ENCODE measurements at regions not wholly inside any gene's neighbourhood (a gene's known extent, or its start where the extent isn't known, plus 50 kb on each side); places are given as distances from the start of the nearest gene placed in this dataset.
A peak's percentile ranks its signal among the peaks of the same experiment; 100 is the strongest.

DNA sequence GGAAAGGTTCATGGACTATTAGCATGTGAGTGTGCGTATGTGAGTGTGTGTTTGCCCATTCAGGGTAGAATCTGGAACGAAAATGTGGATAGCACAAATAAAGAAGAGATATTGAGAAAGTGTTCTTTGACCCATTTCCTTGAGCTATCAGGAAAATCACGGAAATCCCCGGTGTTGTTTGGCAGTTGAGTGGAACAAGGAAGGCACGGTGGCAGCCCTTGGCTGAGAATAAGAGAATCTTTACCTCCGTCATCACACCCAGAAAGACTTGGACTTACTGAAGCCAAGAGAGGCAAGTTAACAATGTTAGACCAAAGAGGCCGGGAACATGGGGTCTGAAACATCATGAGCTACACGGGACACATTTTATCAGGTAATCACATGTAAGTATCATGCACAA, 588.9 kb upstream of the BTBD3 start:
- Histone ChIP-seq H3K9ac (ENCODE audit: low read depth, low read length) (no peak overlapping the region), H3K9me3 (ENCODE audit: control insufficient read depth, insufficient read depth, low read length) (no peaks in the 10 kb centered on the region), H3K4me1 (ENCODE audit: control insufficient read depth, insufficient read depth, low read length) (no peaks in the 10 kb centered on the region), H3K36me3 (ENCODE audit: control insufficient read depth, insufficient read depth, low read length) (no peaks in the 10 kb centered on the region), H3K27me3 (ENCODE audit: control insufficient read depth, insufficient read depth, low read length) (no peaks in the 10 kb centered on the region), H3K27ac (ENCODE audit: low read depth, low read length) (no peak overlapping the region), H3K4me3 (ENCODE audit: low read depth, low read length) (no peak overlapping the region)

DNA sequence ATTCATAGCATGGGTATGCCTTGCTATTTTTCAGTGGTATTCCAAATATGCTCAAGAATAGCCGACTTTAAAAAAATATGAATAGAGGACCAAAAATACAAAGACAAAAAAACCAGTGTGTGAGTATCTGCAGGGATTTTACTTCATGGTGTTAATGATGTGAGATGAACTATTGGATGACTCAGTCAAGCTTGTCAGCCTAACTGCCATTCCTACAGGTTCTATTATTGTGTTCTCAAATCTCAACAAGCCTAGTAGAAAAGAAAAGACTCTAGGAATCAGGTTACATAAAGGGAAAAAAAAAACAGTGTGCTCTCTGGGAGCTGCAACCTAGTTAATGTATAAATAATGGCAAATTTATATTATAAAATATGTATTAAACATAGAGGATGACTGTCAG, 588.4 kb upstream of the BTBD3 start:
- peaks cover 1% of the 10 kb centered on the region; the same call in 1 of the 2 replicates for H3K4me1 ChIP-seq (ENCODE audit: control insufficient read depth, insufficient read depth, low read length)
- H3K9ac ChIP-seq (ENCODE audit: low read depth, low read length) = no peak overlapping the region
- H3K27me3 ChIP-seq (ENCODE audit: control insufficient read depth, insufficient read depth, low read length) = no peaks in the 10 kb centered on the region
- no peaks in the 10 kb centered on the region for H3K9me3 ChIP-seq (ENCODE audit: control insufficient read depth, insufficient read depth, low read length)
- no peaks in the 10 kb centered on the region for H3K36me3 ChIP-seq (ENCODE audit: control insufficient read depth, insufficient read depth, low read length)
- no peak overlapping the region for H3K4me3 ChIP-seq (ENCODE audit: low read depth, low read length)
- no peak overlapping the region for H3K27ac ChIP-seq (ENCODE audit: low read depth, low read length)

DNA sequence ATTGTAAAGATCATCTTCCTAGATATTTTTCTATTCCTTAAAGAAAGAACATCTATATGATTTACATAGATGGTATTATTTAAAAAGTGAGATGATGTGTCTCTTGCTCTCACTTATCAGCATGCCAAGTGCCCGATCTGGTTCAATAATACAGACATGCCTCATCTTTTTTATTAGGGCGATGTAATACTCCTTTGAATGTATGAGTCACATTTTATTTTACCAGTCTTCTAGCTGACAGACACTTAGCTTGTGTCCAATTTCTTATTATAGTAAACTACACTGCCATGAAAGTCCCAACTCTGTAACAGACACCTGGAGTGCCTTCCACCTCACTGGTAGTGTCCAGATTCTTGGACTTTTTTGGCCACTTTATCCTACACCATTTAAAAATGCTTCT, 586.6 kb upstream of the BTBD3 start:
- Histone ChIP-seq H3K27ac (ENCODE audit: low read depth, low read length) (no peak overlapping the region), H3K9ac (ENCODE audit: low read depth, low read length) (no peak overlapping the region), H3K27me3 (ENCODE audit: control insufficient read depth, insufficient read depth, low read length) (no peaks in the 10 kb centered on the region), H3K9me3 (ENCODE audit: control insufficient read depth, insufficient read depth, low read length) (no peaks in the 10 kb centered on the region), H3K4me1 (ENCODE audit: control insufficient read depth, insufficient read depth, low read length) (peaks cover 10% of the 10 kb centered on the region), H3K36me3 (ENCODE audit: control insufficient read depth, insufficient read depth, low read length) (no peaks in the 10 kb centered on the region), H3K4me3 (ENCODE audit: low read depth, low read length) (no peak overlapping the region)

DNA sequence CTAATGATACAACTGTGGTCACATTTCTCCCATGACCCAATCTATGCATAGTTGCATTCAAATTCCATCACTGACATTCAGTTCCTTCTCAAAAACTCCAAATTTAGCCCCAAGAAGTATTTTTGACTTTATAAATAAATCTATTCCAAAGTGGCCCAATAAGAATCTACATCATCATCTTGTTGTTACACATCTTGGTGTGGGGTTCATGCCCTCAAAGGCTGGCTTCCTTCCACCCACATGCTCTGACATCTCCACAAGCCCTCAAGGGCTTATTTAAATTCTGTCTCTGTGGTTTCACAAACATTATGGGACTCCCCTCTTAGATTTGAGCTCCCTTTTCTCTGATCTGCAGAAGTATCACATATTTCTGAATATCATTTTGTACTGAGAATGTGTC, 585.3 kb upstream of the BTBD3 start:
- Histone ChIP-seq H3K27me3 (ENCODE audit: control insufficient read depth, insufficient read depth, low read length) (no peaks in the 10 kb centered on the region), H3K9me3 (ENCODE audit: control insufficient read depth, insufficient read depth, low read length) (no peaks in the 10 kb centered on the region), H3K4me3 (ENCODE audit: low read depth, low read length) (no peak overlapping the region), H3K27ac (ENCODE audit: low read depth, low read length) (no peak overlapping the region), H3K36me3 (ENCODE audit: control insufficient read depth, insufficient read depth, low read length) (no peaks in the 10 kb centered on the region), H3K4me1 (ENCODE audit: control insufficient read depth, insufficient read depth, low read length) (peaks cover 14% of the 10 kb centered on the region), H3K9ac (ENCODE audit: low read depth, low read length) (no peak overlapping the region)

DNA sequence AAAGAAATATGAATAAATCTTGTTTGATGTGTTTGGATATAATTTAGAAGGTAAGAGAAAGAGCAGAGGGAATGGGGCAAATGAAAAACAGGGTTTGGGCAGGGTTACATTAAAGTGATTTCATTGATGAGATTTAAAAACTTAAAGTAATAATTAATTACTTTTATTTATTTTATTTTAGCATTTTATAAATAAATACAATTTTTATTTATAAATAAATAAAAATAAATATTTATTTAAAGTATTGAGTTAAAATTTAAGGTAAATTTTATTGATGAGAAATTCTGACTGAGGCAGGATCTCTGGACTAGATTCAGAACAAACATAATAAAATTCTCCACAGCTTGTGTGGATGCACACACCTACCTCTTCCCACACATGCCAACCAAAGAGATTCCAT, 584.1 kb upstream of the BTBD3 start:
- no peak overlapping the region for H3K9ac ChIP-seq (ENCODE audit: low read depth, low read length)
- peaks cover 14% of the 10 kb centered on the region for H3K4me1 ChIP-seq (ENCODE audit: control insufficient read depth, insufficient read depth, low read length)
- H3K27me3 ChIP-seq (ENCODE audit: control insufficient read depth, insufficient read depth, low read length) = no peaks in the 10 kb centered on the region
- H3K27ac ChIP-seq (ENCODE audit: low read depth, low read length) = no peak overlapping the region
- H3K4me3 ChIP-seq (ENCODE audit: low read depth, low read length) = no peak overlapping the region
- no peaks in the 10 kb centered on the region for H3K36me3 ChIP-seq (ENCODE audit: control insufficient read depth, insufficient read depth, low read length)
- no peaks in the 10 kb centered on the region for H3K9me3 ChIP-seq (ENCODE audit: control insufficient read depth, insufficient read depth, low read length)

DNA sequence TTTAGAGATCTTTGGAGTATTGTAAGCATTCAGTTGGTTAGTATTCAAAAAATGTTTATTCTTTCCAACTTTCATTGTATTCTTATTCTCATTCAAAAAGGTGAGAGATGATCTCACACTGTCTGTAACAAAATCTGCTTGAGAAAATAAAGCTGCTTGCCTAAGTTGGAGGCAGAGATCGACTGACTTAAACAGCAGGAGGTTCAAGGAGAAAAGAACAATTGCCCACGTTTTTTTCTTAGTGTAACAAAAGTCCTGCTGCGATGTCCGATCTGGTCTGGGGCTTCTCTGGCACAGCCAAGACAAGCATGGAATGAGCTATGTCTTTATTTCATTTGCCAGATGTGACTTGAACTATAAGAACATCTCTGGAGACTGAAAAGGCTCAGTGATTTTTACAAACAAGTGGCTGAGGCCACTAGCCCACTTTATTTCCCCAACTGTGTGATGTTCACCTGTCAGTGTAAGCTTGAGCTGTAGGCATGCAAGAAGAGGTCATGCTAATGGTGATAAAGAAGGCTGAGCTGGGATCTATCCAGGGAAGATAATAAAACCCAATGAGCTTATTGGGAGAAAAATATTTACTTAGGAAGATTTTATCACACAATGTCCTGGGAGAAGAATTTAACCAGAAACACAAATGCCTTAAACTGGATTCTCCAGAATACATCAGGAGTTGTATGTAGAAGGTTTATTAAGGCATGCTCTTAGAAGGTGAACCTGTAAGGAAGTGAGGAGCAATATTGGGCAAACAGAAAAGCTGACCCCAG, 580.1 kb upstream of the BTBD3 start:
- no peak overlapping the region for H3K4me3 ChIP-seq (ENCODE audit: low read depth, low read length)
- peak overlapping the region; percentile 37 for H3K27ac ChIP-seq (ENCODE audit: low read depth, low read length)
- no peaks in the 10 kb centered on the region for H3K27me3 ChIP-seq (ENCODE audit: control insufficient read depth, insufficient read depth, low read length)
- no peak overlapping the region for H3K9ac ChIP-seq (ENCODE audit: low read depth, low read length)
- no peaks in the 10 kb centered on the region for H3K36me3 ChIP-seq (ENCODE audit: control insufficient read depth, insufficient read depth, low read length)
- no peaks in the 10 kb centered on the region for H3K9me3 ChIP-seq (ENCODE audit: control insufficient read depth, insufficient read depth, low read length)
- peaks cover 14% of the 10 kb centered on the region for H3K4me1 ChIP-seq (ENCODE audit: control insufficient read depth, insufficient read depth, low read length)

DNA sequence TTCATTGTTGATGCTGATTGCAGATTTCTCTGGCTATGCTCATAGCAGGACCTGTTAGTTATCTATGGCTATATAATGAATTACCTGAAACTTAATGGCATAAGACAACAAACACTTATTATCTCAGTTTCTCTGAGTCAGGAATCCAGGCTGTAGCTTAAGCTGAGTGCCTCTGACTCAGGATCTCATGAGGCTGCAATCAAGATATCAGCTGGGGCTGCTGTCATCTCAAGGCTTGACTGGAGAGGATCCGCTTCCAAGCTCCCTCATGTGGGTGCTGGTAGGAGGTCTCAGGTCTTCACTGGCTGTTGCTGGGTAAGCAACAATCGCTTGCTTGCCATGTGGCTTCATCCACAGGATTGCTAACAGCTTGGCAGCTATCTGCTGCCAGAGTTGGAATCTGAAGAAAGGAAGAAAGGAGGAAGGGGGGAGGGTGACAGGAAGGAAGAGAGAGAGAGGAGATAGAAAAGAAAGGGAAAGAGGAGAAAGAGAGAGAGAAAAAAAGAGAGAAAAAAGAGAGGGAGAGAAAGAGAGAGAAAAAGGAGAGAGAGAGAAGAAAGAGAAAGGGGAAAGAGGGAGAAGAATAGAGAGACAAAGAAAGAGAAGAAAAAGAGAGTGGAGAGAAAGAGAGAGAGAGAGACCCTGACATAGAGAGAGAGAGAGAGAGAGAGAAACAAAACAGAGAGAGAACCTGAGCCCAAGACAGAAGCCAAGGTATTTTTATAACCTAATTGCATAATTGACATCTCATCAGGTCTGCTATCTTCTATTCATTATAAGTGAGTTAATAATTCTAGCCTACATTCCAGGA, 579.0 kb upstream of the BTBD3 start:
- peaks cover 14% of the 10 kb centered on the region for H3K4me1 ChIP-seq (ENCODE audit: control insufficient read depth, insufficient read depth, low read length)
- H3K9me3 ChIP-seq (ENCODE audit: control insufficient read depth, insufficient read depth, low read length) = no peaks in the 10 kb centered on the region
- H3K27ac ChIP-seq (ENCODE audit: low read depth, low read length) = no peak overlapping the region
- H3K36me3 ChIP-seq (ENCODE audit: control insufficient read depth, insufficient read depth, low read length) = no peaks in the 10 kb centered on the region
- H3K4me3 ChIP-seq (ENCODE audit: low read depth, low read length) = no peak overlapping the region
- no peaks in the 10 kb centered on the region for H3K27me3 ChIP-seq (ENCODE audit: control insufficient read depth, insufficient read depth, low read length)
- no peak overlapping the region for H3K9ac ChIP-seq (ENCODE audit: low read depth, low read length)

DNA sequence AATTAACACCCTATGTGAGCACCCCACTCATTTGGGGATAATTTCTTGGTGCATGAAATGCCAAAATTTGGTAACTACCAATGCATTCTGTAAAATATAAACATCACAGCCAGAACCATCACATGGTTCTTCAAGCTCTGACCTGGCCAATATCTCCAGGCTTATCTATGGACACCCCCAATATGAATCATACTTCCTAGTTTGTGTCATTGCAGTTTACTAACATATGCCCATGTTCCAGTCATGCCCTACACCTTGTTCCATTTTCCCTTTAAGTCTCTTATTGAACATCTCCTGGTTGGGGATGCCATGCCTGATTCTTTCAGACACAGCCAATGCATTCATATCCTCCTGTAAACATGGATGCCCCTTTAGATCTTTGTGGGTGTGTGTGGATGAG, 572.8 kb upstream of the BTBD3 start:
- Histone ChIP-seq H3K27me3 (ENCODE audit: control insufficient read depth, insufficient read depth, low read length) (no peaks in the 10 kb centered on the region), H3K27ac (ENCODE audit: low read depth, low read length) (no peak overlapping the region), H3K4me1 (ENCODE audit: control insufficient read depth, insufficient read depth, low read length) (no peaks in the 10 kb centered on the region), H3K9me3 (ENCODE audit: control insufficient read depth, insufficient read depth, low read length) (no peaks in the 10 kb centered on the region), H3K36me3 (ENCODE audit: control insufficient read depth, insufficient read depth, low read length) (no peaks in the 10 kb centered on the region), H3K9ac (ENCODE audit: low read depth, low read length) (no peak overlapping the region), H3K4me3 (ENCODE audit: low read depth, low read length) (no peak overlapping the region)

DNA sequence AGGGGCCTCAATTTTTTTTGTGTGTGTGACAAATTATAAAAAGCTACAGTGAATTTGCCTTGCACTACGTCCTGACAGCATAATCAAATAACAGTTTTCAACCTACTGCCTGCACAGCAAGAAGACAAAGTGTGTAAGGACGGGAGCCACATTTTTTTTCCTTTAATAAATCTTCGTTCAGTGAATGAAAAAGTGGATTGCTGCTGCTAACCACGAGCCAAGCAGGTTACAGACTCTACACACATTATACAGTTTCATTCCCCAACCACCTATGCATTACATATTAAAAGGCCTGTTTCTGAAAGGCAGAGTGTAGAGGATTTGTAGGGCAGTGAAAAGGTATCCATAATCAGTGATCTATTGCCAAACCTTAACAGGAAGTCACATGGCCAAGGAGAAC, 570.0 kb upstream of the BTBD3 start:
- H3K4me3 ChIP-seq (ENCODE audit: low read depth, low read length) = no peak overlapping the region
- no peak overlapping the region for H3K27ac ChIP-seq (ENCODE audit: low read depth, low read length)
- H3K9ac ChIP-seq (ENCODE audit: low read depth, low read length) = no peak overlapping the region
- no peaks in the 10 kb centered on the region for H3K36me3 ChIP-seq (ENCODE audit: control insufficient read depth, insufficient read depth, low read length)
- no peaks in the 10 kb centered on the region for H3K9me3 ChIP-seq (ENCODE audit: control insufficient read depth, insufficient read depth, low read length)
- H3K4me1 ChIP-seq (ENCODE audit: control insufficient read depth, insufficient read depth, low read length) = peaks cover 12% of the 10 kb centered on the region
- H3K27me3 ChIP-seq (ENCODE audit: control insufficient read depth, insufficient read depth, low read length) = no peaks in the 10 kb centered on the region

DNA sequence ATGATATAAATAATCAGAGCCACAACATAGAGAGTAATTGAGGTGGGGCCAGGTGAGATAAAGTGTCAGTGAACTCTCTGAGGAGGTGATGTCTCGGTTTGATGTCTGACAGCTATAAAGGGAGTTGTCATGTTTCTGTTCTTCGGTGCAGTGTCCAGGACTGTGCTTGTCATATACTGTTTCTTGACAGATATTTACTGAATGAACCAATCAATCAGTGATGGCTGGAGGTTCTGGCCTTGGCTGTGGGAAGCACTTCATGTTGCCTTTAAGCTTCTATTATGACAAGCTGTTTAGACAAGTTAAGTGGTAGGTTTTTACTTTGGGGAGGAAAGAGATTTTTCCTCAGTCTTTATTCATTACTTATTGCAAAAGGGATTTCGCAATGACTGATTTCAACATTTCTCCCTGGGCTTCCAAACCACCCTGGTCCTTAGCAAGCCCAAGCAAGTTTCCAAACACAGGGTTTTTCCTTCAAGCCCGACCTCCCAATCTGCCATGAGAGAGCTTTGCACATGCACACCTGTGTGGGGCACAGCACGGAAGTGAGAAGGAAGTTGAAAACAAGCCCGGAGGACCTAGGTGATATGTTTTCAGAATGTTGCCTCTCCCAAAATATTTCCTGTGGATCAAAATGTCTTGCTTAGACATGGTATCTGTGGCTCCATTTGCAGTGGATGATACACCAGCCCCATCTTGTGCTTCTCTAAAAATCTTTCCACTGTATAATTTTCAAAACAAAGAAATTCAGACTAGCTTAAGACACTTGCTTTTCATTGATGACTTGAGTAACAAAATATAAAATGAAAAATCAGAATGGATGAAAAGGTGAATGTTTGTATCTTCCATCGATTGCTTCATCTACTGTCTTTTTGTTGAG, 567.3 kb upstream of the BTBD3 start:
- Histone ChIP-seq H3K4me3 (ENCODE audit: low read depth, low read length) (no peak overlapping the region), H3K9me3 (ENCODE audit: control insufficient read depth, insufficient read depth, low read length) (no peaks in the 10 kb centered on the region), H3K36me3 (ENCODE audit: control insufficient read depth, insufficient read depth, low read length) (no peaks in the 10 kb centered on the region), H3K27me3 (ENCODE audit: control insufficient read depth, insufficient read depth, low read length) (no peaks in the 10 kb centered on the region), H3K4me1 (ENCODE audit: control insufficient read depth, insufficient read depth, low read length) (peaks cover 12% of the 10 kb centered on the region), H3K27ac (ENCODE audit: low read depth, low read length) (no peak overlapping the region), H3K9ac (ENCODE audit: low read depth, low read length) (no peak overlapping the region)

Measured in HUES48 (cell line).